ENCODE measurements at regions not wholly inside any gene's neighbourhood (a gene's known extent, or its start where the extent isn't known, plus 50 kb on each side); places are given as distances from the start of the nearest gene placed in this dataset.

- no peak for FAIRE-seq
- Histone ChIP-seq H3K9me3 (0 out of 3 replicates have a peak, but pooled peaks cover 4% of the 10 kb centered on the region), H3K4me3 (no peak overlapping the region), H3K4me1 (no peaks in the 10 kb centered on the region), H3K4me2 (no peak overlapping the region), H3K27ac (no peak overlapping the region)
- ChIA-PET CTCF (no interaction called here), POLR2A (no interaction called here)
- DNase-seq (ENCODE audit: low read depth in 1 of 2, low spot score in 1 of 2) = no peak
- ATAC-seq = no peak
- TF ChIP-seq SREBF2 (IDR thresholded peaks at IDR 0.05) (no peak), RARB (CRISPR knock-in tag; IDR thresholded peaks at IDR 0.05) (no peak), TP53 (CRISPR knock-in tag; IDR thresholded peaks at IDR 0.05) (no peak), ATOH8 (CRISPR knock-in tag; IDR thresholded peaks at IDR 0.05; ENCODE audit: low read depth) (no peak), ZC3H11A (IDR thresholded peaks at IDR 0.05) (no peak), FOSL2 (IDR thresholded peaks at IDR 0.05) (no peak), FOSL2 (CRISPR knock-in tag; IDR thresholded peaks at IDR 0.05) (no peak), ESRRA (IDR thresholded peaks at IDR 0.05; ENCODE audit: borderline replicate concordance, low read length) (no peak), ZFP36 (IDR thresholded peaks at IDR 0.05; ENCODE audit: borderline replicate concordance, partially characterized antibody) (no peak), NR3C1 (IDR thresholded peaks at IDR 0.05) (no peak), ZNF302 (CRISPR knock-in tag; IDR thresholded peaks at IDR 0.05) (no peak), GATA3 (IDR thresholded peaks at IDR 0.05; ENCODE audit: borderline replicate concordance) (no peak), CBX2 (IDR thresholded peaks at IDR 0.05; ENCODE audit: borderline replicate concordance, low read depth) (no peak), CHD4 (IDR thresholded peaks at IDR 0.05; ENCODE audit: borderline replicate concordance) (no peak), KDM1A (IDR thresholded peaks at IDR 0.05; ENCODE audit: low read depth) (no peak)
- WGBS (ENCODE audit: missing lambda C conversion rate) = 53% methylated on average over 9 of the region's 9 CpGs
Measured at GRCh38 chr12:18982226-18982949, 147.1 kb upstream of the PLEKHA5 start.

GRCh38 chr12:18983854-18984253 lies 145.7 kb upstream of the PLEKHA5 start:
- no peaks in the 10 kb centered on the region for H3K4me1 ChIP-seq
- TF ChIP-seq SREBF2 (IDR thresholded peaks at IDR 0.05) = no peak
- TF ChIP-seq E2F6 (IDR thresholded peaks at IDR 0.05; ENCODE audit: borderline replicate concordance, low read depth) = no peak
- TF ChIP-seq POLR2A (IDR thresholded peaks at IDR 0.05; ENCODE audit: low read length) = no peak
- no peak for TF ChIP-seq RARB (CRISPR knock-in tag; IDR thresholded peaks at IDR 0.05)
- TF ChIP-seq FOXS1 (CRISPR knock-in tag; IDR thresholded peaks at IDR 0.05) = no peak
- no peak for TF ChIP-seq MAX (IDR thresholded peaks at IDR 0.05)
- no peak for TF ChIP-seq MAZ (IDR thresholded peaks at IDR 0.05; ENCODE audit: borderline replicate concordance, low read depth, low read length)
- ATAC-seq (no peak), DNase-seq (ENCODE audit: low read depth in 1 of 2, low spot score in 1 of 2) (no peak), FAIRE-seq (no peak)
- no peaks in the 10 kb centered on the region for H3K9me3 ChIP-seq
- no peak overlapping the region for H3K4me3 ChIP-seq
- POLR2A ChIA-PET = no interaction called here
- no peak overlapping the region for H3K27ac ChIP-seq
- no peak overlapping the region for H3K4me2 ChIP-seq
- 36% methylated on average over 3 of the region's 3 CpGs for WGBS (ENCODE audit: missing lambda C conversion rate)
- CTCF ChIA-PET = no interaction called here

- H3K4me3 ChIP-seq = no peak overlapping the region
- H3K9me3 ChIP-seq = no peaks in the 10 kb centered on the region
- 40% methylated on average over 2 of the region's 2 CpGs for WGBS (ENCODE audit: missing lambda C conversion rate)
- POLR2A ChIA-PET = no interaction called here
- no peak overlapping the region for H3K27ac ChIP-seq
- no peak for TF ChIP-seq FOSB (CRISPR knock-in tag; IDR thresholded peaks at IDR 0.05)
- no peak for TF ChIP-seq FOSL2 (IDR thresholded peaks at IDR 0.05)
- TF ChIP-seq FOSL2 (CRISPR knock-in tag; IDR thresholded peaks at IDR 0.05) = no peak
- TF ChIP-seq CBX2 (IDR thresholded peaks at IDR 0.05; ENCODE audit: borderline replicate concordance, low read depth) = no peak
- CTCF ChIA-PET = no interaction called here
- FAIRE-seq (no peak), ATAC-seq (no peak), DNase-seq (ENCODE audit: low read depth in 1 of 2, low spot score in 1 of 2) (no peak)
- no peak overlapping the region for H3K4me2 ChIP-seq
- no peaks in the 10 kb centered on the region for H3K4me1 ChIP-seq
Measured at GRCh38 chr12:18990856-18991255, 138.7 kb upstream of the PLEKHA5 start.

Data from A549 (cell line).